Astrocyte (in vitro differentiated cells and primary cell): ENCODE measurements at regions not wholly inside any gene's neighbourhood (a gene's known extent, or its start where the extent isn't known, plus 50 kb on each side); places are given as distances from the start of the nearest gene placed in this dataset.

Experiments used
- CTCF ChIP-seq: IDR thresholded peaks from 2 replicates; pipeline ENCODE4 v1.5.1; 2011; ENCODE audit warnings: low read depth, mild to moderate bottlenecking, inconsistent platforms, low read length, moderate library complexity; ENCODE audit not compliant: insufficient read depth
- EZH2 ChIP-seq: IDR thresholded peaks from 2 replicates; pipeline ENCODE4 v1.6.1; 2012; ENCODE audit warnings: mild to moderate bottlenecking, low read length, inconsistent platforms; ENCODE audit not compliant: insufficient read depth

- TF ChIP-seq EZH2 (no peak), CTCF (no peak)
Measured at GRCh38 chr6:19336579-19336978, 500.6 kb upstream of the ID4 start.
